ENCODE measurements at regions not wholly inside any gene's neighbourhood (a gene's known extent, or its start where the extent isn't known, plus 50 kb on each side); places are given as distances from the start of the nearest gene placed in this dataset.

DNA sequence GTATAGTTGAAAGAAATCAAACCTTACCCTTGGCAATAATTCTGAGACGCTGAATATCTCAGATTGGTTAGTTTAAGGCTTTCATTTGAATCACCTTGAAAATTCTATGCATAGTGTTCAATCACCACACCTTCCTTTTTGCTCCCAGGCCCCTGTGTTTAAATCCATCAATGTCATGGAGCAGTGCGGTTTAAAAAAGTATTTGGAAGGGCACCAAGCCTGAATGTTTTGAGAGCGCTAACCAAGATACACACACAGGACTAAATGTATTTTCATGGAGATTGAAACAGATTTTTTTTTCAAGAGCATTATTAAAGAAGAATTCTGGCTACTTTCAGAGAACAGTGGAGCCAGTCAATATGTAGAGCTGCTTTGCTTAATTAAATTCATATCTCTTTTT lies 195.7 kb downstream of the CENPW start:
- no peak for TF ChIP-seq CTCF (IDR thresholded peaks at IDR 0.05; ENCODE audit: insufficient read depth in 1 of 2, low read depth in 1 of 2, low read length in 1 of 2, severe bottlenecking in 1 of 2, unreplicated experiment in 1 of 2)
- Histone ChIP-seq H3K9me3 (no peaks in the 10 kb centered on the region), H3K4me3 (ENCODE audit: low read depth, low read length) (no peak overlapping the region), H3K4me1 (no peaks in the 10 kb centered on the region), H3K36me3 (ENCODE audit: control insufficient read depth, insufficient read depth, low read length) (no peaks in the 10 kb centered on the region), H3K27me3 (replicated peaks; ENCODE audit: control insufficient read depth, insufficient read depth, low read length) (no peaks in the 10 kb centered on the region)
- Mint-ChIP-seq H3K36me3 (ENCODE audit: insufficient read depth, unreplicated experiment) (no peaks in the 10 kb centered on the region), H3K4me1 (ENCODE audit: low read depth, unreplicated experiment) (no peaks in the 10 kb centered on the region), H3K9me3 (ENCODE audit: unreplicated experiment) (no peaks in the 10 kb centered on the region), H3K4me3 (ENCODE audit: unreplicated experiment) (no peak overlapping the region), H3K27me3 (ENCODE audit: insufficient read depth, unreplicated experiment) (peaks cover 3% of the 10 kb centered on the region), H3K27ac (ENCODE audit: unreplicated experiment) (no peak overlapping the region)
- ChIA-PET CTCF (no interaction called here), POLR2A (no interaction called here)
- DNase-seq, result no peak
- no TSS peak for BruUV-seq (replicated peaks)
- intact Hi-C loops (cut with micrococcal nuclease; ENCODE audit: unreplicated experiment), result no loop called here

DNA sequence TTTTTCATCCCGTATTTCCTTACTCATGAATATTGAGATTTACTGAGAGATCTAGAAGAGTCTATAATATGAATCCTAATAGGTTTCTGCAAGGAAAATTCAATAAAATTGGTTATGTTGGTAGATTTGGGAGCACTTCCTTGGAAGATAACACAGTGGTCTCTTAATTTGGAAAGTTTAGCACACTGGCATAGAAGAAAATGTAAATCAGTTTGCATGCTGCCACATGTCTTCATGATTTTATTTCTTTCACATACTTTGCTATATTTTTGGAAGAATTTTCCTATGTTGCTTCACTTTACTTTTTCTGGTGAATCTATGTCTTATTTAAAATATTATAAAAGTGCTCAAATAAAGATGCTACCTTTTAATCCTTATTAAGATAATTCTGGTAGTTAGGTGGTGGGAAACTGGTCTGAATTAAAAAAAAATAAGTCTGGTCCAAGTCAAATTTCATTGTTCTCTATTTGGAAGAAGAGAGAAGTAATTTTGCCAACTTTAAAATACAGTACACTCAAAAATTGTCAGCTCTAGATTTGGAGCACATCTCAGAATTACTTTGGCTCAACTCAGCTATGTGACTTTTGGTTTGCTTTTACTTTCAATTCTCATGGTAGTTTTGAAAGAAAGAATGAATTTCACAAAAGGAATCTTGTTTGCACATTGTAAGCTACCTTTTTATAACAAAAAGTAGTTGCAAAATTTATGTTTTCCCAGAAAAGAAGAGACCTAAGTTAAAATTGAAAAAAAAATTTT lies 197.3 kb downstream of the CENPW start:
- Mint-ChIP-seq H3K4me3 (ENCODE audit: unreplicated experiment) (no peak overlapping the region), H3K27ac (ENCODE audit: unreplicated experiment) (no peak overlapping the region), H3K9me3 (ENCODE audit: unreplicated experiment) (no peaks in the 10 kb centered on the region), H3K36me3 (ENCODE audit: insufficient read depth, unreplicated experiment) (no peaks in the 10 kb centered on the region), H3K27me3 (ENCODE audit: insufficient read depth, unreplicated experiment) (peaks cover 3% of the 10 kb centered on the region), H3K4me1 (ENCODE audit: low read depth, unreplicated experiment) (peaks cover 8% of the 10 kb centered on the region)
- intact Hi-C loops (cut with micrococcal nuclease; ENCODE audit: unreplicated experiment), result no loop called here
- POLR2A ChIA-PET, result no interaction called here
- Histone ChIP-seq H3K9me3 (no peaks in the 10 kb centered on the region), H3K4me1 (peaks cover 6% of the 10 kb centered on the region; the same call in 1 of the 2 replicates), H3K27me3 (replicated peaks; ENCODE audit: control insufficient read depth, insufficient read depth, low read length) (no peaks in the 10 kb centered on the region), H3K36me3 (ENCODE audit: control insufficient read depth, insufficient read depth, low read length) (no peaks in the 10 kb centered on the region), H3K4me3 (ENCODE audit: low read depth, low read length) (no peak overlapping the region)
- no peak for DNase-seq
- CTCF ChIA-PET, result no interaction called here
- no peak for TF ChIP-seq CTCF (IDR thresholded peaks at IDR 0.05; ENCODE audit: insufficient read depth in 1 of 2, low read depth in 1 of 2, low read length in 1 of 2, severe bottlenecking in 1 of 2, unreplicated experiment in 1 of 2)
- BruUV-seq (replicated peaks), result no TSS peak

DNA sequence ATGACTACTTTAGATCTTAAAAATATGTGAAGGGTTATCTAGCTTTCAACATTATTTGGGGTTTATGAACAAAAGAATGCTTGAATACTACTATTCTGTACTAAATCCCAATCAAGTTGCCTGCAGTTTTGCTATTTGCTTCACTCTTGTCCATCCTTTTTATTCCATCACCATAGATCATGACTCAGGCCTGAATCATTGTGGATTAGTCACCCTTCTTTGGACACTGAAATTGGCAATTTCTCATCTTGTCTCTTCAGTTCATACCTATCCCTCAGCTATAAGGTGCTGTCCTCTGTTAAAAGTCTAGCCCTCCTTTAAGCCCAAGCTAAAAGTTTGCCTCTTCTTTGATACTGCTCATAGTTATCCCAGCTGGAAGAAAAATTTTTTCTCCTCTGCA lies 199.1 kb downstream of the CENPW start:
- Histone ChIP-seq H3K27me3 (replicated peaks; ENCODE audit: control insufficient read depth, insufficient read depth, low read length) (no peaks in the 10 kb centered on the region), H3K36me3 (ENCODE audit: control insufficient read depth, insufficient read depth, low read length) (no peaks in the 10 kb centered on the region), H3K4me3 (ENCODE audit: low read depth, low read length) (no peak overlapping the region), H3K4me1 (peaks cover 7% of the 10 kb centered on the region; the same call in 1 of the 2 replicates), H3K9me3 (no peaks in the 10 kb centered on the region)
- Mint-ChIP-seq H3K36me3 (ENCODE audit: insufficient read depth, unreplicated experiment) (no peaks in the 10 kb centered on the region), H3K27ac (ENCODE audit: unreplicated experiment) (no peak overlapping the region), H3K4me3 (ENCODE audit: unreplicated experiment) (no peak overlapping the region), H3K9me3 (ENCODE audit: unreplicated experiment) (no peaks in the 10 kb centered on the region), H3K27me3 (ENCODE audit: insufficient read depth, unreplicated experiment) (peaks cover 3% of the 10 kb centered on the region), H3K4me1 (ENCODE audit: low read depth, unreplicated experiment) (peaks cover 9% of the 10 kb centered on the region)
- no peak for TF ChIP-seq CTCF (IDR thresholded peaks at IDR 0.05; ENCODE audit: insufficient read depth in 1 of 2, low read depth in 1 of 2, low read length in 1 of 2, severe bottlenecking in 1 of 2, unreplicated experiment in 1 of 2)
- intact Hi-C loops (cut with micrococcal nuclease; ENCODE audit: unreplicated experiment), result no loop called here
- no TSS peak for BruUV-seq (replicated peaks)
- DNase-seq, result no peak
- CTCF ChIA-PET, result no interaction called here
- POLR2A ChIA-PET, result no interaction called here

All from Caco-2 (cell line).